Ectodermal cell (in vitro differentiated cells): ENCODE measurements at regions not wholly inside any gene's neighbourhood (a gene's known extent, or its start where the extent isn't known, plus 50 kb on each side); places are given as distances from the start of the nearest gene placed in this dataset.

Experiments used
- H3K27ac ChIP-seq: 2 replicates; pipeline ENCODE4 v1.7.0; 2013; ENCODE audit warnings: mild to moderate bottlenecking, low read depth, low read length; ENCODE audit not compliant: insufficient read depth, poor library complexity, severe bottlenecking
- H3K27me3 ChIP-seq: 2 replicates; pipeline ENCODE4 v1.7.0; 2013; ENCODE audit warnings: mild to moderate bottlenecking, low read length; ENCODE audit not compliant: insufficient read depth, control insufficient read depth, poor library complexity, severe bottlenecking
- H3K36me3 ChIP-seq: one replicate; pipeline ENCODE4 v1.7.0; 2013; ENCODE audit warnings: low read length; ENCODE audit not compliant: control insufficient read depth, insufficient read depth
- H3K4me1 ChIP-seq: one replicate; pipeline ENCODE4 v1.7.0; 2013; ENCODE audit warnings: low read length; ENCODE audit not compliant: control insufficient read depth, insufficient read depth
- H3K4me3 ChIP-seq: 2 replicates; pipeline ENCODE4 v1.7.0; 2013; ENCODE audit warnings: low read depth, low read length, control low read depth; ENCODE audit not compliant: insufficient read depth
- H3K9me3 ChIP-seq: 2 replicates; pipeline ENCODE4 v1.7.0; 2013; ENCODE audit warnings: mild to moderate bottlenecking, low read length, moderate library complexity; ENCODE audit not compliant: control insufficient read depth
- WGBS, 2 experiments: methylation state at CpG; one replicate each; pipeline ENCODE4 v1.1.7; 2013; ENCODE audit warnings: missing lambda C conversion rate in 2 of 2; 5-methylcytosine and 5-hydroxymethylcytosine counted together

DNA sequence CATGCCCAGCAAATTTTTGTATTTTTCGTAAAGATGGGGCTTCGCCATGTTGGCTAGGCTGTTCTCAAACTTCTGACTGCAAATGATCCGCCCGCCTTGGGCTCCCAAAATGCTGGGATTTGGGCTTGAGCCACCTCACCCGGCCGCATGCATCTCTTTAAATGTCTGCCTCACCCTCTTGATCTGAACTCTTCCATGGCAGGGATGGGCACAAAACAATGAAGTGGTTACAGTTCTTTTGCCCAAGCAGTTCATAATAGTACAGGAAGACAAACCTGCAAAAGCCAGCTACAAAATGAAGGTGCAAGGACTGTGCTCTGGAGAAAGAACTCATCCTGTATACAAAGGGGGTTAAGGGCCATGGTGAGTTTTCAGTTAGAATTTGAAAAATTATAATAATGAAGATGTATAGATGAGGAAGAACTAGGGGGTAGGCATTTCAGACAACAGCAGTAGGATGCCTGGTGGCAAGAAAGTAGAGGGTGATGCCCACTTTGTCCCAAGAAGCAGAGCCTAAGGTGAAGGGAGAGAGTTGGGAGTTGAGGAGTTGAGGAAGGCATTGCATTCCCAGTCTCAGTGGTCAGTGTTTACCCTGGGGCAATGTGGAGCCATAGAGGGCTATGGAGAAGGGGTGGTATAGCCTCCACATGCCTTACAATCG, 160.8 kb upstream of the MYCN start:
- H3K4me1 ChIP-seq, result peaks cover 16% of the 10 kb centered on the region
- H3K4me3 ChIP-seq, result no peak overlapping the region
- no peaks in the 10 kb centered on the region for H3K36me3 ChIP-seq
- no peak overlapping the region for H3K27ac ChIP-seq
- no peaks in the 10 kb centered on the region for H3K27me3 ChIP-seq
- no peaks in the 10 kb centered on the region for H3K9me3 ChIP-seq
- 93 to 95% methylated on average over 7 of the region's 7 CpGs for WGBS, 2 experiments

DNA sequence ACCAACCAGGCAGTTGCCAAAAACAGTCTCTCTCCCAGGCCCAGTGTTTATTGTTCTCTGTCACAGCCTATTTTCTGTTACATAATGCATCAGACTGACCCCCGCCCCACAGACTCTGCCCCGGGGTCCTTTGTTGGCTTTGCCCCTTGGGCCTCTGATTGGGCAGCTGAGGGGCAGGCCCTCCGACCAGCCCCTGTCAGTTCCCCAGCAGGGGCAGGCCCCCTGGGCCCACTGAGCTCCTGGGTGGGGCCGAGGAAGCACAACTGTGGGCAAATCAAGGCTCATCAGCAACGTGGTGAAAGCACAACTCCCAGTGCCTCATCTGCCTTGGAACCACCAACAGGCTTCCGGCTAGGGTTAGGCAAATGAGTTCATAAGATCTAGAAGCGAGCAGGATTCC, 160.1 kb upstream of the MYCN start:
- H3K4me1 ChIP-seq, result peaks cover 16% of the 10 kb centered on the region
- 70 to 72% methylated on average over 7 of the region's 7 CpGs for WGBS, 2 experiments

DNA sequence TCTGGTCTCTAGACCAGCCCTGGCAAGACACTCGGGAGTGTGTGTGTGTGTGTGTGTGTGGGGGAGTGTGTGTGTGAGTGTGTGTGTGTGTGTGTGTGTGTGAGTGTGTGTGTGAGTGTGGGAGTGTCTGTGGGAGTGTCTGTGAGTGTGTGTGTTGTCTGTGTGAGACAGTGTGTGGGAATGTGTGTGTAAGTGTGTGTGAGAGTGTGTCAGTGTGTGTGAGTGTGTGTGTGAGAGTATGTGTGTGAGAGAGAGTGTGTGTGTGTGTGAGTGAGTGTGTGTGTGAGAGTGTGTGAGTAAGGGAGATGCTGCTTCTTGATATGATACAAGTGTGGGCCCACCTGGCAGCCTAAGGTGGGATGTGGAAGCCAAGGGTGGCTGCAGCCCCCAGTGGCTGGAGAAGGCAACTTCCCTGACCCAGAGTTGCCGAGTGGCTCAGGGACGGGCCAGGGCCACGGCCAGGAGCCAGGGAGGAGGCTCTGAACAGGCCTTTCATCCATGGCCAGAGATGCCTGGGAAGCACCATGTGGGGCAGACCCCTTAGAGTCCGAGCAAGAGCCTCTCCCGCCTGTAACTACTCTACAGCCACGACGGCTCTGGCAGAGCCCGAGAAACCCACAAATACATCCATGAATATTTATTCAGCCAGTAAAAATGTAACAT, 159.3 kb upstream of the MYCN start:
- H3K27ac ChIP-seq, result no peak overlapping the region
- no peak overlapping the region for H3K4me3 ChIP-seq
- peaks cover 16% of the 10 kb centered on the region for H3K4me1 ChIP-seq
- H3K36me3 ChIP-seq, result no peaks in the 10 kb centered on the region
- no peaks in the 10 kb centered on the region for H3K27me3 ChIP-seq
- no peaks in the 10 kb centered on the region for H3K9me3 ChIP-seq
- WGBS, 2 experiments, result 75 to 82% methylated on average over 9 of the region's 9 CpGs

More for the DNA sequence above, 160.1 kb upstream of the MYCN start:
- no peaks in the 10 kb centered on the region for H3K9me3 ChIP-seq
- no peaks in the 10 kb centered on the region for H3K36me3 ChIP-seq
- H3K4me3 ChIP-seq, result no peak overlapping the region
- H3K27ac ChIP-seq, result no peak overlapping the region
- H3K27me3 ChIP-seq, result no peaks in the 10 kb centered on the region

- H3K27ac ChIP-seq, result no peak overlapping the region
Measured at GRCh38 chr2:15782009-15782751, 158.2 kb upstream of the MYCN start.

GRCh38 chr2:15782769-15783294, 157.5 kb upstream of the MYCN start:
- WGBS, 2 experiments, result 93 to 95% methylated on average over 7 of the region's 7 CpGs

More at GRCh38 chr2:15782009-15782751, 158.2 kb upstream of the MYCN start:
- Histone ChIP-seq H3K27me3 (no peaks in the 10 kb centered on the region), H3K9me3 (no peaks in the 10 kb centered on the region), H3K4me1 (peaks cover 16% of the 10 kb centered on the region), H3K4me3 (no peak overlapping the region), H3K36me3 (no peaks in the 10 kb centered on the region)
- WGBS, 2 experiments, result 83 to 84% methylated on average over 16 of the region's 16 CpGs

DNA sequence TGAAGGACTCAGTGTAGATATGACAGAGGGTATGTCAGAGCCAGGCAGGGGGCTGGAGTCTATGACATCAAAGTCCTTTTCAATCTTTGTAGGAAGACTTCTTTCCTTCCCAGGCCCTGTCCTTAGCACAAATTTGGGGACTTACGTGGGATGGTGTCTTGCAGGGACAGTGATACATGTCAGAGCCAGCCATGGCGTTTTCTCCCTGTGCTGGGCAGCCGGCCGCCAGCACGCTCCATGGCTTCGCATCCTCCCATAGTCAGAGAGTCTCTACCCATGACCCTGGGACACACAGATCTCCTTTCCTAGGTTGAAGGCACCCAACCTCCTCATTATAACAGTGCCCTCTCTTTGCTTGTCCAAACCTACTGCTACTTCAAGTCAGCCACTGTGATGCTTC, 156.9 kb upstream of the MYCN start:
- no peaks in the 10 kb centered on the region for H3K9me3 ChIP-seq
- no peak overlapping the region for H3K27ac ChIP-seq
- H3K4me3 ChIP-seq, result no peak overlapping the region
- no peaks in the 10 kb centered on the region for H3K27me3 ChIP-seq
- WGBS, 2 experiments, result 95 to 97% methylated on average over 6 of the region's 6 CpGs
- no peaks in the 10 kb centered on the region for H3K36me3 ChIP-seq
- peaks cover 16% of the 10 kb centered on the region for H3K4me1 ChIP-seq

More at GRCh38 chr2:15782769-15783294, 157.5 kb upstream of the MYCN start:
- H3K4me3 ChIP-seq, result no peak overlapping the region
- H3K27me3 ChIP-seq, result no peaks in the 10 kb centered on the region
- H3K4me1 ChIP-seq, result peaks cover 16% of the 10 kb centered on the region
- H3K9me3 ChIP-seq, result no peaks in the 10 kb centered on the region
- no peaks in the 10 kb centered on the region for H3K36me3 ChIP-seq
- H3K27ac ChIP-seq, result no peak overlapping the region

- H3K36me3 ChIP-seq, result no peaks in the 10 kb centered on the region
- WGBS, 2 experiments, result 95 to 96% methylated on average over 13 of the region's 13 CpGs
Measured at GRCh38 chr2:15784106-15784885, 156.1 kb upstream of the MYCN start.

GRCh38 chr2:15784886-15785801, 155.2 kb upstream of the MYCN start:
- H3K9me3 ChIP-seq, result no peaks in the 10 kb centered on the region
- WGBS, 2 experiments, result 91 to 93% methylated on average over 21 of the region's 21 CpGs

More at GRCh38 chr2:15784106-15784885, 156.1 kb upstream of the MYCN start:
- Histone ChIP-seq H3K4me3 (no peak overlapping the region), H3K4me1 (peaks cover 16% of the 10 kb centered on the region), H3K27me3 (no peaks in the 10 kb centered on the region), H3K27ac (no peak overlapping the region), H3K9me3 (no peaks in the 10 kb centered on the region)

GRCh38 chr2:15786003-15786654, 154.2 kb upstream of the MYCN start:
- H3K4me3 ChIP-seq, result no peak overlapping the region
- H3K27me3 ChIP-seq, result no peaks in the 10 kb centered on the region
- H3K4me1 ChIP-seq, result peaks cover 10% of the 10 kb centered on the region
- 91 to 94% methylated on average over 11 of the region's 11 CpGs for WGBS, 2 experiments
- no peaks in the 10 kb centered on the region for H3K9me3 ChIP-seq
- H3K27ac ChIP-seq, result no peak overlapping the region
- H3K36me3 ChIP-seq, result no peaks in the 10 kb centered on the region

More at GRCh38 chr2:15784886-15785801, 155.2 kb upstream of the MYCN start:
- H3K27me3 ChIP-seq, result no peaks in the 10 kb centered on the region
- no peak overlapping the region for H3K27ac ChIP-seq
- peaks cover 12% of the 10 kb centered on the region for H3K4me1 ChIP-seq
- no peaks in the 10 kb centered on the region for H3K36me3 ChIP-seq
- no peak overlapping the region for H3K4me3 ChIP-seq
